Amygdala (tissue), 56 donors: ENCODE measurements at regions not wholly inside any gene's neighbourhood (a gene's known extent, or its start where the extent isn't known, plus 50 kb on each side); places are given as distances from the start of the nearest gene placed in this dataset.
"Not testable (repeated sequence)": the region's sequence is repeated elsewhere in the genome, so short reads cannot be mapped to it uniquely, and the experiment has no call there.

Source experiments
- DNase-seq, 56 donors: peaks; one replicate each; lab custom pipeline; 2025; lab: John Stamatoyannopoulos, UW

- no peak for DNase-seq
Observed at GRCh38 chr14:39568809-39569538, 136.7 kb upstream of the FBXO33 start.

DNA sequence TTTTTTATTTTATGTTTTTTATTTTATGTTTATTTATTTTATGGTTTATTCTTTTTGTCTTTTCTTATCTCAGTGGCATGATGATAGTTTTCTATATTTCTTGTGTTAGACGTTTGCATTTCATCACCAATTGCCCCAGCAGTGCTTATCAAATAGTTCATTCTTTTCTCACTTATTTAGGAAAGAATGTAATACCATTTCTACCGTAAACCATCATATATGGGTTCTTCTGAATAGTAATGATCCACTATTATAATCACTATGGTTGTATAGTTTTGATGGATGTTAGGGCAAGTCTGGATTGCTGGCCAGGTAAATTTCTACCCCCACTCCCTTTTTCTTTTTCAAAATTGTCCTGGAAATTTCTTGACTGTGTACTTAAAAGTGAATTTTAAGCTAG is 134.6 kb upstream of the FBXO33 start:
- no peak for DNase-seq

DNA sequence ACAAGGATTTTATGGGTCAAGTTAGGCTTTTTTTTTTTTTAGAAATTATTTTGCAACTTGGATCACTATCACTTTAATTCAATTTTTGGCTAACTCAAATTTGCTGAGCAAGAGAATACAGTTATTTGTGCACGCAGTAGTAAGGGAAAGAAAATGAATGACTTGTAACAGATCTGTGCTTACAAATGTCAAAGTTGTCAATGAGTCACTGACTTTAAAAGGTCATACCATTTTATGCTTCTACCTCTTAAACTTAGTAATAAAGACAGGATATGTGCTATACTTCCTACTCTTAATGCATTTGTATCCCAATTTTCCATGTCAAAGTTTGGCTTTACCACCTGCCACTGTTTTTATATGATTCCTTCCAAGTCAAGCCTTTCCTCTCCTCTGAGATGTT is 131.1 kb upstream of the FBXO33 start:
- DNase-seq, result no peak

DNA sequence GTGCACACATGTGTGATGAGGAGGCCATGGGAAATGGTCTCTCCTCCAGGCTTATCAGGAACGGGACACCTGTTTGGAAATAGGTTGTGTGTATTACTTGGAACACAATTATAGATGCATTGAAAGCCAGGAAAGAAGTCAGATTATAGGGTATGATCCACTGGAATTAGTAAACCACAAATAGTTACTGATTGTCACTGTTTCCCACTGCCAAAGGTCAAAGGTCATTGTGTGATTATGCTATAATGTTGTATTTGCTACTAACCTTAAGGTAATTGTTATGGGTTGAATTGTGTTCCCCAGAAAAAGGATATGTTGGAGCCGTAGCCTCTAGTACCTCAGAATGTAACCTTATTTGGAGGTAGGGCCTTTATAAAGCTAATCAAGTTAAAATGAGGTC is 129.9 kb upstream of the FBXO33 start:
- DNase-seq, result no peak

DNA sequence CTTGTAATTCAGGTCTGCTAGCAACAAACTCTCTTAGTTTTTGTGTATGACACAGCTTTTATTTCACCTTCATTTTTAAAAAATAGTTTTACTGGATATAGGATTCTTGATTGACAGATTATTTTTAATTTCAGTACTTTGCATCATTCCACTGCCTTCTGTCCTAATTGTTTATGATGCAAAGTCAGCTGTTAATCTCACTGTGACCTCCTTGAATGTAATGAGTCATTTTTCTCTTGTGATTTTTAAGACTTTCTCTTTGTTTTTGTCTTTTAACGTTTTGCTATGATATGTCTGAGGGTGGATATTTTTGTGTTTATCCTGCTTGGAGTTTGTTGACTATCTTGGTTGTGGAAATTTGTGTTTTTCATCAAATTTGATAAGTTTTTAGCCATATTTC is 126.3 kb upstream of the FBXO33 start:
- no peak for DNase-seq

- peak in 17 of 56 donors; percentile 1 to 33 (median 5) for DNase-seq
Observed at GRCh38 chr14:39555749-39556148, 123.5 kb upstream of the FBXO33 start.

DNA sequence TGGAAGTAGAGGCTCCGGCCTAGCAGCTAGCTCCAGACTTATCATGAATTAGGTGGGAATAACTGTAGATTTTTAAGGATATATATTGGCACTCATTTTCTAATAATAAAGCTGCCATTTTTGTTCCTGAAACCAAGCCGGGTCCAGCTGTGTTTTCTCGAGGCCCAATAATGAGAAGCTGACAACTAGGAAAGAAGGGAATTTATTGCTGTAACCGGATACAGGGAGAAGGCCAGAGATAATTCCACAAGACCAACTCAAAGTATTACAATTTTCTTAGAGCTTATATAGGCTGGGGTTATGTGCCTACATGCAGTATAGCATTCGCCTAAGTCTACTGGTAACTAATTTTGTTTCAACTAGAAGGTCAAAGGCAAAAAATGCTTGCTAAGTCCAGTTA is 122.3 kb upstream of the FBXO33 start:
- no peak for DNase-seq

DNA sequence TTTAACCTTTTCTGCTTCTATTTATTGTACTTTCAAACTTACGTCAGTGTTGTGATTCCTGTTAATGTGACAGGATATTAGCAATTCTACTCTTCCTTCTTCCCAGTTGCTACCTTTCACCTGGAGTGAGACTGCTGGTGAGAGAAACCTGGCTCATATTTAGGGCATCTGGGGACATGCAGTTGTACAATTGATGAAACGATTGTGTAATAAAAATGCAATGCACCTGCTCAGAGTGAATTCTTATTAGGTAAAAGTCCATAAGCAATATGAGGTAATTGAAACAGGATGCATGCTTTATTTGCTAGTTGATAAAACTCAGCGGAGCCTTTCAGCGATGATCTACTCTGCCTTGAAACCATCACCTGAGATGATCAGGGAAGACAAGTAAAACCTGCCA is 116.1 kb upstream of the FBXO33 start:
- no peak for DNase-seq

- DNase-seq, result no peak
Observed at GRCh38 chr14:39547845-39548244, 115.6 kb upstream of the FBXO33 start.

- no peak for DNase-seq
Observed at GRCh38 chr14:39505812-39506211, 73.6 kb upstream of the FBXO33 start.

DNA sequence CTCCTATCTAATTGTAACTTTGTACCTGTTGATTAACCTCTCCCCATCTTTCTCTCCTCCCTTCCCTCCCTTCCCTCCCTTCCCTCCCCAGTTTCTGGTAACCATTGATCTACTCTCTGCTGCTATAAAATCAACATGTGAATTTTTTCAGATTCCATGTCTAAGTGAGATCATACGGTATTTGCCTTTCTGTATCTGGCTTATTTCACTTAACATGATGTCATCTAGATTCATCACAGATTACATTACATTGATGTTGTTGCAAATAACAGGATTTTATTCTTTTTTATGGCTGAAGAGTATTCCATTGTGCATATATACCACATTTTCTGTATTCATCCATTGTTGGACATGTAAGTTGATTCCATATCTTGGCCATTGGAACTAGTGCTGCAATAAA is 68.0 kb upstream of the FBXO33 start:
- DNase-seq, result no peak

- no peak for DNase-seq
Observed at GRCh38 chr14:39499514-39499913, 67.3 kb upstream of the FBXO33 start.

DNA sequence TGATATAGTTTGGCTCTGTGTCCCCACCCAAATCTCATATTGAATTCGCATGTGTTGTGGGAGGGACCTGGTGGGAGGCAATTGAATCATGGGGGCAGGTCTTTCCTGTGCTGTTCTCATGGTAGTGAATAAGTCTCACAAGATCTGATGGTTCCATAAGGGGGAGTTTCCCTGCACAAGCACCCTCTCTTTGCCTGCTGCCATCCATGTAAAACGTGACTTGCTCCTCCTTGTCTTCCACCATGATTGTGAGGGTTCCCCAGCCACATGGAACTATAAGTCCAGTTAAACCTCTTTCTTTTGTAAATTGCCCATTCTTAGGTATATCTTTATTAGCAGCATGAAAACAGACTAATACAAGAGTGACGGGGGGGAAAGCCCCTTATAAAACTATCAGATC is 65.4 kb upstream of the FBXO33 start:
- DNase-seq, result not testable (repeated sequence)

DNA sequence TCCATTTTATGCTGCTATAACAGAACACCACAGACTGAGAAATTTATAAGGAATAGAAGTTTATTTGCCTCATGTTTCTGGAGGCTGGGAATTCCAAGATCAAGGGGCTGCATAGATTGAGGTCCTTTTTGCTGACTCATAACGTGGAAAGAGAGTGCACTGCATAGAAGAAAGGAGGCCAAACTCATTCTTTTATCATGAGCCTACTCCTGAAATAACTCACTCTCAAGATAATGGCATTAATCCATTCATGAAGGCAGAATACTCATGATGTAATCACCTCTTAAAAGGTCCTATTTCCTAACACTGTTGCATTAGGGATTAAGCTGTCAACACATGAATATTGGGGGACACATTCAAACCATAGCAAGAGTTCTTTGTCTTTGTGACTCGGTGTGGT is 60.0 kb upstream of the FBXO33 start:
- DNase-seq, result no peak

GRCh38 chr14:39491134-39491571 is 58.9 kb upstream of the FBXO33 start:
- DNase-seq, result peak in 1 of 56 donors; percentile 2

- DNase-seq, result peak in 16 of 56 donors; percentile 1 to 39 (median 8)
Observed at GRCh38 chr14:39488600-39488999, 56.4 kb upstream of the FBXO33 start.

DNA sequence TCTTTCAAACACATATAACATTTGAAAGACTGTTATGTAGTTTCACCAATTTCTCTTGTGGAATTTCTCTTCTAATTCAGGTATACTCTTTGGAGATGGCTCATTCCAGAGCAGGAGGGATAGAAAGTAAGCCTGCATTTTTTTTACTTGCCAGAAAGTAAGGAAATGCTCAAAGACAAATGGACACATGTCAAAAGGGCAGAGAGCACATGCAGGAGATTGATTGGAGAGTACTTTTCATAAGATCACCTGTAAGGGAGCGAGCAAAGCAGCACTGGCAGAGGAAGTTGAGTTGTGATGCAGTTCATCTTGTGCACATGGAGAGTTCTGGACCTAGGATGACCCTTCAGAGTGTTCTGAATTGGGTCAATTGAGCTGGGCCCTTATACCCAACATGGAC is 51.4 kb upstream of the FBXO33 start:
- DNase-seq, result no peak
